GM18498 (cell line): ENCODE measurements at regions not wholly inside any gene's neighbourhood (a gene's known extent, or its start where the extent isn't known, plus 50 kb on each side); places are given as distances from the start of the nearest gene placed in this dataset.
A peak's percentile ranks its signal among the peaks of the same experiment; 100 is the strongest.

Experiments
- ATAC-seq: cut with Tn5 transposase; IDR thresholded peaks from one replicate; pipeline ENCODE4 v1.9.1; 2021; ENCODE audit warnings: mild to moderate bottlenecking, moderate library complexity; ENCODE audit not compliant: unreplicated experiment

GRCh38 chr12:90428465-90428864, 526.5 kb downstream of the CCER1 start:
- no peak for ATAC-seq

- no peak for ATAC-seq
Observed at GRCh38 chr12:90423965-90424364, 531.0 kb downstream of the CCER1 start.

- ATAC-seq, result no peak
Observed at GRCh38 chr12:90410962-90411361, 544.0 kb downstream of the CCER1 start.

DNA sequence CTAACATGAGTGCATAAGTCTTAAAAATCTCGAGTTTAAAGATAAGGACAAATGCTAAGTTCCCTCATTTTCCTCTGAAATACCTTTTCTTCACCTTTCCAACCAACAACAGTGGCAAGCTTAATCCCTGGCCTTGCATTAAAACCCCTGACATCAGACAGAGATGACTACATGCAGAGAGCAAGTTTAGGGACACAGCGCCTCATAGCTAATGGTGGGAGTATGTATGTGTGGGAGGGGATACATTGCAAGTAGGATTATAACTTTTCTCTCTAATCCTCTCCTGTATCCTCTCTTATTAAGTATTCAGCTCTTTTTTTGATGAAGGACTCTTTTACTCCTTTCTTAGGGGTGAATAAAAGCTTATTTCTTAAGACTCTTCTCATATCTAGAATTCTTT, 547.1 kb downstream of the CCER1 start:
- ATAC-seq, result no peak

DNA sequence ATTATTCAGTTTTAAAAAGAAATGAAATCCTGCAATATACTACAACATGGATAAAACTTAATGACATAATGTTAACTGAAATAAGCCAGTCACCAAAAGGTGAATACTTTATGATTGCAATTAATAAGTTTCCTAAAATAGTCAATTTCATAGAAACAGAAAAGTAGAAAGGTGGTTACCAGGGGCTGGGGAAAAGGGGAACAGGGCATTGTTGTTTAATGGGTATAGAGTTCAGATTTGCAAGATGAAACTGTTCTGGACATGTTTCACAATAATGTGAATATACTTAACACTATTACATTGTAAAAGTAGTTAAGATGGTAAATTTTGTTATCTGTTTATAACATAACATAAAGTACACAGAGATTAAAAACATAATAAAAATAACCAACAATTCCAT, 550.9 kb downstream of the CCER1 start:
- peak; percentile 90 for ATAC-seq

DNA sequence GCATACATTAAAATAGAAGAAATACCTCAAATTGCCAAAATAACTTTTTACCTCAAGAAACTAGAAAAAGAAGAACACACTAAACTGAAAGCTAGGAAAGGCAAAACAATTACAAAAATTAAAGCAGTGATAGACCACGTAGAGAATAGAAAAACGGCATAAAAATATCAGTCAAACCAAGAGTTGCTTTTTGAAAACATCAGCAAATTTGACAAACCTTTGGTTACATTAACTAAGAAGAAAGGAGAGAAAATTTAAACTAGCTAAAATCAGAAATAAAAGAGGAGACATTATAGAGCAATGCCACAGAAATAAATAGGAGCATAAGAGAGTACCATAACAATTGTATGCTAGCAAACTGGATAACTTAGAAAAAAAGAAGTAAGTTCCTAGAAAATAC, 553.8 kb downstream of the CCER1 start:
- no peak for ATAC-seq

- no peak for ATAC-seq
Observed at GRCh38 chr12:90399357-90399756, 555.6 kb downstream of the CCER1 start.

DNA sequence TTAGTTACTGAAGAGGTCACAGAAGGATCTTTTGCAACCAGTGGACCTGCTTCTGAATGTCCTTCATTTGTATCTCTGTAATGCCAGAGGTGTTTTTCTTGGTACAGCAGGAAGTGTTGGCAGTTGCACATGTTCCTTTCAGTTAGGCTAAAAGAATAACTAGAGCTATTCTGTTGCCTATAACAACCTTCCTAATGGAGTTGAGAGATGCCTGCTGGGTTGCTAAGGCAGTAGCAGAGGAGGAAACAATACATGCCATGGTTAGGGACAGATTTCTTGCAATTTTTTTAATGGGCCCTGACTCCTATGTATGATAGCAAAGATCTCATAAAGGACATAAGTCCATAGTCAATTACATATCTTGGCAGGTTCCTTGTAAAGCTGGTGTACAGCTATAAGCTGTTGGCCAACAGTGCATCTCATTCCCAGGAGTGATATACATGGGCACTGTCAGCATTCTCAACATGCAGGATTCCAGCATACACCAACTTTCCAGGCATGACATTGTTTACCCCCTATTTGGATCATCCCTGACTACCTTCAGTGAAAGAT, 556.6 kb downstream of the CCER1 start:
- ATAC-seq, result no peak

GRCh38 chr12:90396556-90396955, 558.4 kb downstream of the CCER1 start:
- ATAC-seq, result no peak

DNA sequence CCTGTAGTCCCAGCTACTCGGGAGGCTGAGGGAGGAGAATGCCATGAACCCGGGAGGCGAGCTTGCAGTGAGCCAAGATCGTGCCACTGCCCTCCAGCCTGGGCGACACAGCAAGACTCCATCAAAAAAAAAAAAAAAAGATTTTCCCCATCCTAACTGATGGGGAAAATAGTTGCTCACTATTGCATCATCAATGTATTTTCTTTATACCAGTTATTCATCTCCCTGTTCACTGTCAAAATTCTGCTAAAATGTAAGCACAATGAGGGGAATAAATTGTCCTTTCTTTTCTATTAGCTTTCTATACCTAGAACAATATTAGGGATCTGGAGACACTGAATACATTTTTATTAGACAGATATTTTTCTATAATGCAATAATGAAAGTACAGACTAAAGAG, 561.3 kb downstream of the CCER1 start:
- ATAC-seq, result no peak

GRCh38 chr12:90393089-90393488, 561.9 kb downstream of the CCER1 start:
- no peak for ATAC-seq

- ATAC-seq, result no peak
Observed at GRCh38 chr12:90390947-90391346, 564.0 kb downstream of the CCER1 start.

DNA sequence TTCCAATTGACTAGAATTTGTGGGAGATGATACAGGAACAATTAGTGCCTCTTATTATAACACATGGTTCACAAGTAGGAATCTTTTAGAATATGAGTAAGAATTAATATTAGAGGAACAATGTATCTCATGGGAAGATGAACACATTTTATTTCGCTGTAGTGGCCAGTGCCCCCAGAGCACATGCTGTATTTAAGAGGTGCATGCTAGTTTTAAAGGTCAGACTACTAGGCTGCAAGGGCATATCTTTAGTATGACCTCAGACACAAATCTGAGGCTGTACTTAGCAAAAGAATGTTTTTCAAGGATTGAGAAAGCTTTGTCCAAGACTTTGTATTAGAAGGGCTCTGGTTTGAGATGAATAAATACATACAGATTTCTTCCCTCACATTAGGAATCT, 586.9 kb downstream of the CCER1 start:
- no peak for ATAC-seq

- no peak for ATAC-seq
Observed at GRCh38 chr12:90366286-90366685, 588.7 kb downstream of the CCER1 start.

DNA sequence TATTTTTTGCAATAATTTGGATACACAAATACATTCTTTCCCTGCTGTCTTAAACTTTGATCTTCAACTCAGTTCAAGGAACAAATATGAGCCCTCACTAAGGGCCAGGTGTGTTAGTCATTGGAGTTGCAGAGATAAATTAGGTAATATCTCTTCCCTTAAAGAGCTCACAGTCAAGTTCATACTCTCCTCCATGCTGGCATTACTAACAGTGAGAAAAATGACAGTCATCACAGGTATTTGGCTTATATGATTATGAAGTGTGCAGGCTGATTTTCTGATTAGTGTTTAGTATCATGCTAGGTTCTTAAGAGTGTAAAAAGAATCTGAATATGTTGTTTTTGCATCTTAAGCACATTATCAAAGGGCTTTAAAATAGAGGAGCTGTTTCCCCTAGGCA, 594.7 kb downstream of the CCER1 start:
- ATAC-seq, result no peak

DNA sequence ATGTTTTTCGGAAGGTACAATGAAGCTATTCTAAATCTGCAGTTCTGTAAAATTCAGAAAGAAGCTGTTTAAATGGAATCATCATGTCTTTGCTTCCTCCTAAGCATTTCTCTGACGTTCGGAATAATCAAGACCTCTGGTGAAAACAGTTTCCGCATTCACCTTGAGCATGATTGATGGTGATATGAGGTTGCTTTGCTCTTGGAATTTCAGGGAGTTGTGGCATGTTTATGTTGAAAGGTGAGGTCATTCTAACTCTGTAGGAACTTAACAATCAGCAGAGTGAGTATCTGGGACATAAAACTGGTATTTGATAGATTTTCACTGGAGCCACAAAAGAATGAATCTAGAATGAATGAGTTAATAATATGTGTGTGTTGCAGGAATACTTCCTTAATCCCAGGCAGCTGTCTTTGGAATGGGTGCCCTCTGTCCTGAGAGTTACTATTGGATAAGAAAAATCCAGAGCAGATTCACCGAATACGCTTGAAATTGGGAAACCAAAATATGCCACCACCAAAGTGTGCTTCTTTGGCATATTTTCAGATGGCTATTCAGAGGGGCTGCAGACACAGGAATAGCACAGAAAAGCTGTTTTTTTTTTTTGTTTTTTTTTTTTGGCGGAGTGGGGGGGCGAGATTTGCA, 599.1 kb downstream of the CCER1 start:
- ATAC-seq, result no peak

DNA sequence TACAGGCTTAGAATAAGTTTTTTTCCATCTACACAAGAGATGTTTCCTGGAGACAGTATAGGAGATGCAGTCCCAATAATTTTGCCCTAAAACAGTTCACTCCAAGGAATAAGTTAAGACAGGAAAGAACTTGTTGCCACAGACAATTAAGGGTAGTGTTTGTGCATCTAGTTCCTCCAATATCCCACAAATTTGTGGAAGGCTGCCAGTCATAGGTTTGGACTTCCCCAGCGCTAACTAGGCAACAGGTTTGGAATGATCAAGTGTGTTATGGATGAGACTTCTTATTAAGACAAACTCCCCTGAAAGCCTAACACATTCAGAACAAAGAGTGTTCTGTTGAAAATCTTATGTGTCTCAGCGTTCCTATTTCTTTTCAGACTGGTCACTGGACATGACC, 611.0 kb downstream of the CCER1 start:
- no peak for ATAC-seq

GRCh38 chr12:90342081-90342480, 612.9 kb downstream of the CCER1 start:
- ATAC-seq, result no peak

- ATAC-seq, result no peak
Observed at GRCh38 chr12:90339837-90340236, 615.1 kb downstream of the CCER1 start.

GRCh38 chr12:90338365-90338764, 616.6 kb downstream of the CCER1 start:
- ATAC-seq, result no peak

- ATAC-seq, result no peak
Observed at GRCh38 chr12:90337018-90337417, 618.0 kb downstream of the CCER1 start.

DNA sequence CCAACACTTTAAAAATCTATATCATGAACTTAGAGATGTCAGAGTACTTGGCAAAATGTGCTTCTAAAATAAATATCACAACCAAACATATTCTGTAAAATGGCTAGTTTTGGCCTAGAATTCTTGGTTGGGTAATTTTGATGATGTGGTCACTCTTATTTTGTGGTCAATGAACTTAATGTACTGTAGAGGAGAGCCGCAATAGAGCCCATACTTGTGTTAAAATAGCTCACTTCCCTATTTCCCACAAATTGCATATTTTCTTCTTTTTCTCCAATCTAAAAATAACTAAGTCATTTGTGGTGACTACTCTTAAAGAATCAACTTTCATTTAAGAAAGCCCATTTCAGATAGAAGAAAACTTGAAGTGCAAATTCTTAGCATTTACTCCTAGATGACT, 619.4 kb downstream of the CCER1 start:
- no peak for ATAC-seq

GRCh38 chr12:90333939-90334338, 621.0 kb downstream of the CCER1 start:
- ATAC-seq, result no peak
